ENCODE measurements at regions not wholly inside any gene's neighbourhood (a gene's known extent, or its start where the extent isn't known, plus 50 kb on each side); places are given as distances from the start of the nearest gene placed in this dataset.
"Not testable (repeated sequence)": the region's sequence is repeated elsewhere in the genome, so short reads cannot be mapped to it uniquely, and the experiment has no call there.

GRCh38 chr10:8156918-8157317 is 102.4 kb downstream of the GATA3 start:
- in situ Hi-C loops (cut with MboI; ENCODE audit: low pct_unique_long_range_greater_than_20kb, low sequenced_read_pairs, unreplicated experiment): no loop called here
- DNase-seq (ENCODE audit: low spot score): no peak
- no peak for TF ChIP-seq CTCF (IDR thresholded peaks at IDR 0.05; ENCODE audit: extremely low read depth, insufficient read depth, missing control alignments)

DNA sequence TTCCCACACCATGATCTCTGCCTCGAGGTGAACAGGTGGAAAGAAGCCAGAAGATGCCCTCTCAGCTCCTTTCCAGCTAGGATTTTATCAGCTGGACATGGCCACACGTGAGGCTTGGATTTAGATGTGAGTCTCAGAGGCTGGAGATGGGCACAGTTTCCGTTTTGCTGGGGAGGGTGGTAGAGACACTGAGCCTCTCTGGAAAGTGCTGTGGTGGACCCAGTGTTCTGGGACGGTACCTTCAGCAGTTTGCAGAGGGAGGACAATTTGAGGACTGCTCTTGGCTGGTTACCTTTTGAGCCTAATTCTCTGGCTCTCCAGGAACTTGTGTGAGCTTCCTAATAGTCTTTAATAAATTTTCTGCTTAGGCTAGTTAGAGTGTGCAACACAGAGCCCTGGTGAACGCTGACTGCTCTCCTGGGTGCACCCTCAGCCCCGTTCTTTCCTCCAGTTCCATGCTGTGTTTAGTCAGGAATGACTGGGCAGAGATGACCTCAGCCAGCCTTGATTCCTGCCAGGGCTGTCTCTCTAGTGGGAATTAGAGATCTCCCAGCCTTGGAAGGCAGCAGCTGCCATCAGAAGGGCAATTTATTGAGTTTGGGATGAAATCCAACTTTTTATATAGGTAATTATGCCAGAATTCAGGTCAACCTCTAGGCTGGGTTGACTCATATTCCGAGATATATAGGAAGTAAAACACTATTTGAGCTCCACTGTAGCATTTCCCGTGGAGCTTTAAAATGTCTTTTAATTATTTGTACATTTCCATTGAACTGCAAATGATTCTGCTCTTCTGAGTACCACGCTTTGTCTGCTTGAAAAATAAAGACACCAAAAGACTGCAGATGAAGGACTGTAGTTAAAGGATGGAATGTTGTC is 103.9 kb downstream of the GATA3 start:
- TF ChIP-seq CTCF (IDR thresholded peaks at IDR 0.05; ENCODE audit: extremely low read depth, insufficient read depth, missing control alignments): no peak
- DNase-seq (ENCODE audit: low spot score): no peak
- in situ Hi-C loops (cut with MboI; ENCODE audit: low pct_unique_long_range_greater_than_20kb, low sequenced_read_pairs, unreplicated experiment): no loop called here

DNA sequence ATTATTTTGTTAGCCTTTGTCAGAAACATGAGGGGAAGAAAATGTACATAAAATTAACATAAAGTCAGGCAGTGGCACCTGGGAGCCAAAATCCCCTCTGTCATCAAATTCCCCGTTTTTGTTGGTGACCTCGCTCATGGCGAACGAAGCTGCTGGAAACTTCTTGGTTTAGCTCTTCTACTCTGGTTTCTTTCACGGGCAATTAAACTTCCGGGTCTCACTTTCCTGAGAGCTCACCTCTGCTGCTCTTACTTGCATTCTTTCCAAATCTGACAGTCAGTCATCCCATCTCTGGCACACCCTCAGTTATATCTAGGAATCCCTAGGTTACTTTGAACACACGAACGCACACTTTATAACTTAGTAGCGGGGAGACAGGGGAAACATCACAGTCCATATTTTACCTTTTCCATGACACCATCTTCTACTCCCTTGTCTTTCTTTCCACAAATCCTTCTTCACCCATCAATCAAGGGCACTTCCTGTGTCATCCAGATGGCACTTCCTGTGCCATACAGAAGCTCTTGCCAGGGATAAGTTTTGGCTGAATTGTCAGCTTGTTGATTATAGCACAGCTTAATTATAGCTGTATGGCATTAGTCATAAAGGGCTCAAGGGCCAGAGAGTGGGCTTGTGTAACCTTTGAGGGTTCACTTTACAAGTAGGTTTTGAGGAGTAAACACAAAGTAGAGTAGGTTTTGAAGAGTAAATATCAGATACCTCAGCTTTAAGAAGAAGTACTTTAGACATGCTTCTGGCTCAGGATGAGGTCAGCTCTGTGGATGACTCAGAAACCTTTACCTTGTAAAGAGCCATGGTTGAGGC is 105.1 kb downstream of the GATA3 start:
- DNase-seq (ENCODE audit: low spot score): no peak
- no peak for TF ChIP-seq CTCF (IDR thresholded peaks at IDR 0.05; ENCODE audit: extremely low read depth, insufficient read depth, missing control alignments)
- in situ Hi-C loops (cut with MboI; ENCODE audit: low pct_unique_long_range_greater_than_20kb, low sequenced_read_pairs, unreplicated experiment): no loop called here

DNA sequence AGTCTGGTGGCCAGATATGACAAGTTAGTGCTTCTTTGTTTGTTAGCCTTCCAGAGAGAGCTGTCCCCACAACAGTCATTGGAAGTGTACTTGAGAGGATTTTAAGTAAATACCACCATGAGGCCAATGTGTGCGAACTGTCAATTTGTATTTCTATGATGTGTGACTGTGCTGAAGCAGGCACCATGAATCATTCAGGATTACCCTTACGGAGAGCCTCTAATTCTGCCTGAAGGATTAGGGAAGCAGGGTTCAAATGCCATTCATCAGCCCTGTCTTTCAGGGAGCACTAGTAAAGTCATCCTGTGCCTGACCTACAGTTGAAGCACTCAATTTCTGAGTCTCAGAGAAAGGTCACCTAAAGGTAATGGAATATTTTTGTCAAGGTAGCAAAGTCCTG is 109.3 kb downstream of the GATA3 start:
- TF ChIP-seq CTCF (IDR thresholded peaks at IDR 0.05; ENCODE audit: extremely low read depth, insufficient read depth, missing control alignments): no peak
- in situ Hi-C loops (cut with MboI; ENCODE audit: low pct_unique_long_range_greater_than_20kb, low sequenced_read_pairs, unreplicated experiment): no loop called here
- DNase-seq (ENCODE audit: low spot score): no peak

DNA sequence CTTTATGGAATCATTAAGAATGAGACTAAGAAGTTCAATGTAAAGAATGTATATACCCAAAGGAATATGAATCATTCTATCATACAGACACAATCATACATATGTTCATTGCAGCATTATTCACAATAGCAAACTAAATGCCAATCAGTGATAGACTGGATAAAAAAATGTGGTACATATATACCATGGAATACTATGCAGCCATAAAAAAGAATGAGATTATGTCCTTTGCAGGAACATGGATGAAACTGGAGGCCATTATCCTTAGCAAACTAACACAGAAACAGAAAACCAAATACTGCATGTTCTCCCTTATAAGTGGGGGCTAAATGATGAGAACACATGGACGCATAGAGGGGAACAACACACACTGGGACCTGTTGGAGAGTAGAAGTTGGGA is 110.2 kb downstream of the GATA3 start:
- DNase-seq (ENCODE audit: low spot score); in situ Hi-C loops (cut with MboI; ENCODE audit: low pct_unique_long_range_greater_than_20kb, low sequenced_read_pairs, unreplicated experiment): not testable (repeated sequence)

DNA sequence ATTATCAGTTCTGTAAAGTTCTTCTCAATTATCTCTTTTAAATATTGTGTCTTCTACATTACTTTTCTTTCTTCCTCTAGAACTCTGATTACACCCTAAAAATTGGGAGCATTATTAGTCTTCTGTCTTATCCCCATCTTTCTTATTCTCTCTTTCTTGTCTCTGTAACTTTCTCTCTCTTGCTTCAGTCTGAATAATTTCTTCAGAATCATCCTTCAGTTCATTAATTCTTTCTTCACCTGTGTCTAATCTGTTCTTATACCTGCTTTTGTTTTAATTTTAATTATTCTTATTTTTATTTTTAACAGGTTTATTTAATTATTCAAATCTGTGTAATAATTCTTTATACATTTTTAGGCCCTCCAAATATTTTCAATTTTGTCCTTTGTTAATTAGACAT is 114.3 kb downstream of the GATA3 start:
- in situ Hi-C loops (cut with MboI; ENCODE audit: low pct_unique_long_range_greater_than_20kb, low sequenced_read_pairs, unreplicated experiment): no loop called here
- TF ChIP-seq CTCF (IDR thresholded peaks at IDR 0.05; ENCODE audit: extremely low read depth, insufficient read depth, missing control alignments): no peak
- DNase-seq (ENCODE audit: low spot score): no peak

DNA sequence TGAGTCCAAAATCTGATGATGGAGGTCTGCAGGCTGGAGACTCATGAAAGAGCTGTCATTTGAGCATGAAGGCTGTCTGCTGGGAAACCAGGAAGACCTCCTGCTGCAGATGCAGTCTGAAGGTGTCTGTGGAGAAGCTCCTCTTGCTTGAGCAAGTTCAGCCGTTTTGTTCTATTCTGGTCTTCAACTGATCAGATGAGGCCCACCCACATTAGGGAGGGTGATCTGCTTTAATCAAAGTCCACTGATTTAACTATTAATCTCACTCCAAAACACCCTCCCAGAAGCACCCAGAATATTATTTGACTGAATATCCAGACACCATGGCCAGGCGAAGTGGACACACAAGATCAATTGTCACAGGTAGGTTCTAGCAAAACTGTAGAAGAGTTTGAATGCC is 116.5 kb downstream of the GATA3 start:
- no peak for TF ChIP-seq CTCF (IDR thresholded peaks at IDR 0.05; ENCODE audit: extremely low read depth, insufficient read depth, missing control alignments)
- in situ Hi-C loops (cut with MboI; ENCODE audit: low pct_unique_long_range_greater_than_20kb, low sequenced_read_pairs, unreplicated experiment): no loop called here
- DNase-seq (ENCODE audit: low spot score): no peak

Measured in GM13977 (cell line).